Stimulated activated naive CD4-positive, alpha-beta T cell treated with Interleukin-2 at 50 U/mL for 16 hours (primary cell): ENCODE measurements at regions not wholly inside any gene's neighbourhood (a gene's known extent, or its start where the extent isn't known, plus 50 kb on each side); places are given as distances from the start of the nearest gene placed in this dataset.
"Not testable (repeated sequence)": the region's sequence is repeated elsewhere in the genome, so short reads cannot be mapped to it uniquely, and the experiment has no call there.

ENCODE experiments used
- DNase-seq: peaks from one replicate; lab custom pipeline; 2025; lab: John Stamatoyannopoulos, UW

GRCh38 chr3:177457204-177457603 lies 259.9 kb upstream of the TBL1XR1 start:
- not testable (repeated sequence) for DNase-seq

GRCh38 chr3:177459401-177459800 lies 262.1 kb upstream of the TBL1XR1 start:
- DNase-seq = no peak

DNA sequence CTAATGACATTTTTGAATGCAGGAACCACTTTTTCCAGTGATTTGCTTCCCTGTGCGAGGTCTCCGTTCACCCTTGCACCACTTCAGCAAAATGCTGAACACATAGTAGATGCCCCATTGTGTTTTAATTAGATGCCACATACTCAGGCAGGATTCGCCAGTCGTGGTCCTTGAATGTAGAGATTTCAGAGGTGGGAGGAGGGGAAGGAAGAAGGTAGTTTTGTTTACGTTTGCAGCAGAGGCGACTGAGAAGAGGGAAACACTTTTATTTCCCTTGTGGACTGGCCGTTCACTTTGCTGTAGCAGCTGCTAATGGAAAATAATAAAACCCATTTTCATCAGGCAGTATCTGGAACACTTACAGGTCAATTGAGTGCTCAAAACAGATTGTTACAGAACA lies 262.8 kb upstream of the TBL1XR1 start:
- no peak for DNase-seq

DNA sequence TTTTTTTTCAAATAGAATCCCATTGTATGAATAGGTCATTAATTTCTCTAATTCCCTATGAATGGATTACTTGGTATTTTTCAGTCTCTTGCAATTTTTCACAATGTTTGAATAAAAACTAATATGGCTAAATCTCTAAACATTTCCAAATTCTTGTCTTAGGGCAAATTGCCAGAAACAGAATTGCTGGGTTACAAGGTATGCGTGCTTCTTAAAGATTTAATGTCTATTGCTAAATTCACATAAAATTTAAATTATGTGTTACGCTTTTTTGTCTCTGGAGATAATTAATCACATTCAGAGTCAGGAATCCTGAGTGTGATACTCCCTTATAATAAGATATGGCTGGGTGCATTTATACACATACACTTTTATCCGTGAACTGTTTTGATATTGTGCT lies 264.5 kb upstream of the TBL1XR1 start:
- no peak for DNase-seq

DNA sequence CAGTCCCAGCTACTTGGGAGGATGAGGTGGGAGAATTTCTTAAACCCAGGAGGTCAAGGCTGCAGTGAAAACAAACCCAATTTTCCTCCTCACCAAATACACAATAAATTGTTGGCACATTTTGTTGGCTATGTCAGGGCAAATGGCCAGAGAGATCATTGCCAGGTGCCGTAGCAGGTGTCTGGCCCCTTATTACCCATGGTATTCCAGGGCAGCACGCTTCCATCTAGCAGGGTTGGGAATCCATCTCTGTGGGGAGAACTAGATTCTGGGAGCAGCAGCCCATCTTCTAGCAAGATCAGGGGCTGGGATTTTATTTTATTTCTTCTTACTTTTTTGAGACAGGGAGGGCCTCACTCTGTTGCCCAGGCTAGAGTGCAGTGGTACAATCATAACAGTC lies 266.1 kb upstream of the TBL1XR1 start:
- not testable (repeated sequence) for DNase-seq

DNA sequence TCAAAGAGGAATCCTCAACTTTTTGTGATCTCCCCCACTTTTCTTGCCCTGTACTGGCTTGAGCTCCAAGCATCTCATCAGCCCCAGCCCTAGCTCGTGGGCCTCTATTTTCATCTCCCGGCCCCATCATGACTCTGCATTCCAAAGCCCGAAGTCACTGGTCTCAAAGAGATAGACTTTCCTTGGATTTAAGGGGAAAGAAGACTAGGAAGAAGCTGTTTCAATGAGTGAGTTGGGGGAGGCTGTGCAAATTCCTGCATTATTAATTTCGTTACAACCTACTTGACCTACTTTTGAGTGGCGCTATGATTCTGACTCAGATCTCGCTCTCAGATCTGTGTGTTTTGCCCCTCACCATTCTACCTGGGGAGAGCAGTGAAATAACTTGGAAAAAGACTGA lies 266.6 kb upstream of the TBL1XR1 start:
- DNase-seq = no peak

DNA sequence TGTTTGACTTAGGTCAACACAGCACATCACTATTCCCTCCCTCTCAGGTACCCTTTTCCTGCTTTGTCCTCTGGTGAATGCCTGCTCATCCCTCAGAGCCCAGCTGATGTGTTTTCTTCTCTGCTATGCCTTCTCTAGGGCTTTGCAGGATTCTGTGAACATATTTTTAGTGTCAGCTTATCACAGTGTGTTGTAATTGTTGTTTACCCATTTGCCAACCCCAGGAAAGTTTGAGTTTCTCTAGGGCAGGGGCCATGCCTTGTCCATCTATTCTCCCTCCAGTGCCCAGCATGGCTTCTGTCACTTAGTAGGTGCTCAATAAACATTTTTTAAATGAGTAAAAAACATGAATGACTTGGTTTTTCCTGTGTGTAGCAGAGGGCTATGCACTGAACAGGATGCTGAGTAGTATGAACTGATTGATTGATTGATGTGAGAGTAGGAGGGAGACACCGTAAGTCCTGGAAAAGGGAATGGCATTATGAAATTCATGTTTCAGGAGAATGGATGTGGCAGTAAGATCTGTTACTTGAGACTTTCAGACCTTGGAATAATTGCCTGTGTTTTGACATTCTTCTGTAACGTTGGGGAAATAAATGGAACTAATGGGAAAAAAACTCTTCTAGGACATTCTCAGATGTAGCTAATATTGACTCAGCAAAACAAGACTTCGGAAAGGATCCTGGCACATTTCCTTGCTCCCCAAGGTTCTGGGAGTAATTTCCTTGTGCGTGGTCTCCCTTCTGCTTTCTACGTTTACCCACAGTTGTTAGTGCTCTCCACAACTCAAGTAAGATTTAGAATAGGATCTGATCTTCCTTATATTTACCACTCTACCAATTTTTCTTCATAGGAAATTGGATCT lies 267.3 kb upstream of the TBL1XR1 start:
- no peak for DNase-seq

DNA sequence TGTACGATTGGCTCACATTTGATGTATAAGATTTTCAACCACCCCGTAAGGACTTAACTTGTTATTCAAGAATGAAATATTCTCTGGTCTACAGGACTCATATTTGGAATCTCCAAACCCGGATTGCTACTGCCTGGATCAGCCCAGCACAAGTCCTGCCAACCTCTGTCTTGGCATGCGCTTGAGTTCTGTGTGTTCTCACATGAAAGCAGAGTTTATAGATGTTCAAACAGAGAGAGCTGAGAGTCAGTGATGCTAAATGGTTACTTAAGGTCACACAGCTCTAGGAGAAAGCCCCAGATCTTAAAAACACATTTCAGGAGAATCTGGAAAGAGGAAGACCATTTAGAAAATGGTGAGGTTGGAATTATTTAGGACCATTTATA lies 268.0 kb upstream of the TBL1XR1 start:
- no peak for DNase-seq

DNA sequence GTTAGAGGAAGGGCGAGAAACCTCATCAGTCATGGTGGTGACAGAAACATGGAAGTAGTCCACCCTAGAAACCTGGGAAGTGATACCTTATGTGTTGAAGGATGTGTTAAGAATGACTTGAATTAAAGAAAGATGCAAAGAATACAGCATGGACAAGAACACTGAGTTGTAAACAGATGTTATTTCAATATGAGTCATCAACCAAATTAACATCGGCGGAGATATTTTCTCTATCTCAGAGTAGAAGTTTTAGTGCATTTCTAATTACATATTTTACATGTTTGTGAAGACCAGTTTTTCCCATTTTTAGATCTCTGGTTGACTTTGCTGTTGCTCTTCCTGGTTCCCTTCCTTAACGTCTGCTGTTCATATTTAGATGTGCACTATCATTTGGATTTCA lies 268.8 kb upstream of the TBL1XR1 start:
- no peak for DNase-seq

GRCh38 chr3:177466622-177467021 lies 269.3 kb upstream of the TBL1XR1 start:
- not testable (repeated sequence) for DNase-seq

- DNase-seq = no peak
Observed at GRCh38 chr3:177467247-177467985, 270.1 kb upstream of the TBL1XR1 start.

- DNase-seq = no peak
Observed at GRCh38 chr3:177468331-177468730, 271.0 kb upstream of the TBL1XR1 start.

DNA sequence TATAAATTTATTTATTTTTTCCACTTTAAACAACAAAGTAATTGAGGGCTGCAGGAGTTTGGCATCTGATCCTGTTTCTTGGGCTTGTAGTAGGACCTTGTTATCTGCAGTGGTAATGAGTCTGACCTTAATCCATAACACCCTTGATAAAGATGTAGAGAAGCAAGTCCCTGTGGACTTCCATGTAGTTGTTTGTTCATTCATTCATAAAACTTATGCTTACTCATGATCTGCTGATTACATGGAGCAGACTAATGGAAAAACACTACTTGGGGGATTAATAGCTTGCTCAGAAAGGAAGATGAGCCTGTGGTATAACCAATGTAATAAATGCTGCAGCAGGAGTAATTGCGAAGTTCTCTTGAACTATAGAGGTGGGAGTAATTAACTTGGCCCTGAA lies 271.5 kb upstream of the TBL1XR1 start:
- DNase-seq = no peak

- no peak for DNase-seq
Observed at GRCh38 chr3:177469216-177469615, 271.9 kb upstream of the TBL1XR1 start.

DNA sequence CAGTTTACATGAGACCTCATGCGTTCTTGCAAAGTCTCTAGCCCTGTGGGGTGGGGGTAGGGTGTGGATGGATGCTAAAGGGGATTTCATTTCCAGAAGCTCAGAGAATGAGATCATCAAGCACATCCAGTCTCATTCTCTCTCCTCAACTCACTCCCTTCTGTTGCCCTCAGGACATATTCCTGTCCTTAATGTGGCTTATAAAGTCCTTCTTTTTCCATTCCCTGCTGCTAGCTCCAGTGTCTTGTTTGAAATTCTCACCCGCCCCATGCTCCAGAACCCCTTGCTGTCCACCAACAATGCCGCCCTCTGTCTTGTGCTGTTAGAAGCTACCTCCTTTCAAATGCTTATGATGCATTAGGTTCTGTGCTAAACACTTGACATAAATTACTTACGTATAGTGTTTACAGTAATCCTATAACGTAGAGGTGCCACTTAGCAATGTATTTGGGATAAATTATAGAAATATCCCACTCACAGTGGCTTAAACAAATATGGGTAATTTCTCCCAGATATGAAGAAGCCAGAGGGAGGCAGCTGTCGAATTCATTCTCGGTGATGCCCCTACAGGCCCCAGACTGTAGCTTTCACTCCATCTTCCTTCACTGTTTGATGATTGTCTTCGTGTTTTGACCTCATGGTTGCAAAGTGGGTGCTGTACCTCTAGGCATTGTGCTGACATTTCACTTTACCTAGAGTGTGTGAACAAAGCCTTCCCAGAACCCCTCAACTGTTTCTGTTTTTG lies 273.1 kb upstream of the TBL1XR1 start:
- DNase-seq = no peak

- DNase-seq = no peak
Observed at GRCh38 chr3:177471733-177472480, 274.6 kb upstream of the TBL1XR1 start.

DNA sequence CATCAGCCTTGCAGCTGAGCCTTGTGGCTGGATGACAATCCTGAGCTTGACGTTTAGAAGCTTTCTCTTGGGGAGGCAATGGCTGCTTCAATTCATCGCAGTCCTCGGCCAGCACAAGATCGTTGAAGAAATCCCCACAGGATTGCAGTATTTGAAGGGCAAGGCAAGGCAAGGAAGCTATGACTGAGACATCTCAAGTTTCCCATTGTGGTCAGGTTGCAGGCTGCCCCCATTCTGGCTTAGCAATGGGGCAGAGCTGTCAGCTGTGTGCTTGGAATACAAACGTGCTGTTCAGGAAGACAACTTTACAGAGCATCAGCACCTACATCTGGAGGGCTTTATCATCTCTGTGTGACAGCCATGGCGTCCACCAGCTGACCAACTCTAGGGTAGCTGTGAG lies 275.9 kb upstream of the TBL1XR1 start:
- DNase-seq = no peak

DNA sequence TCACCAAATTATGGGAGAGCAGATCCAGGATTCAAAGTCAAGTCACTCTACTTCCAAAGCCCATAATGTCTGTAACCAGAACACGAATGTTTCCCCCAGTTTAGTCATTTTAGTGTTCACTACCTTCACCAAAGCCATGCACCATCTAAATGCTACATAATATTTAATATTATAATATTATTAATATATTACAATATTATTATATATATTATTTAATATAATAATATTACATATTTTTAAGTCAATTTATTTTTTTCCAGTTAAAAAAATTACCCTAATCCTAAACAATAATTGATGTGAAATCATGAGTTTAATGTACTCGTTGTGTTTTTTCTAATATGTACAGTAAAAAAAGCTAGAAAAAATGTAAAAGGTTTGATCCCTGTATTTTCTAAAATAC lies 276.6 kb upstream of the TBL1XR1 start:
- no peak for DNase-seq

DNA sequence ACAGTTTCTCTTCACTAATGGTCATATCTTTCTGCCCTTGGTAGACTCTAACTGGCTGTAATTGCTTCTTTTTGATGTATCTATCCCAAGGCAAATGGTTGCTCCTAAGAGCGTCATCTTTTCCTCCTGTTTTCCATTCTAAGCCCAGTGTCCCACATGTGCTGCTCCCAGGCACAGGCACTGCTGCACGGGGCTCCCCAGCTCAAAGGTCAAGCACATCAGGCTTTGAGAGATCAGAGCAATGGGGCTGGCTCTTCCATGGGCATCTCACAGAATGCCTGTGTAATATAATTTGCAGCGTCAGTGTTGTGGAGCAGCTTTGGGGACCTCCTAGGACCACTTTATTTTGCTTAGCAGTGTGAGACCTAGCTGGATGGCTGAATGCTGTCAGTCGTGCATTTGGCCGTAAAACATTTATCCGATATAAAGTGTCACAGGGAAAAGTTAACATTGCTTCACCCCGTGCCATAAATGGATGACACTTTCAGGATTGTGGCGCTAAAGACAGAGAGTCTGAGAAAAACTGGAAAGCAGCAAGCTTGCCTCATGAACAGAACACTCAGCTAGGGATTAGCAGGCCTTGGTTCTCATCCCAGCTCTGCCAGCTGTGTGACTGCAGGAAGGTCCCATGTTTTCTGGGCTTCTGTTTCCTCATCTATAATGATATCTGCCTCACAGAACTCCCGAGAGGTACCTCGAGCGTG lies 277.5 kb upstream of the TBL1XR1 start:
- no peak for DNase-seq

DNA sequence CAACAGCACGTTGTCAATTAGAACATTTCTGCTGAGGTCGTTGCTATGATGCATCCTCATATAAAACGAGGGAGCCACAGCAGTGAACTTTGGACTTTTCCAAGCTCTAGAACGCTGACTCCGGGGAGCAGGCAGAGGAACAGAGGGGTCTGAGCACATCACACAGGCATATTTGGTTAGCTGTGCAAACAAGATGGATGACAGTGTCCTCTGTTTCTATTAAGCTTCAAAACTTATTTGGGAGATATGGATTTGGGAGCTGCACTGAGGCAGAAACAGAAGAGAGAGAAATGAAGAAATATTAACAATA lies 278.0 kb upstream of the TBL1XR1 start:
- DNase-seq = no peak

DNA sequence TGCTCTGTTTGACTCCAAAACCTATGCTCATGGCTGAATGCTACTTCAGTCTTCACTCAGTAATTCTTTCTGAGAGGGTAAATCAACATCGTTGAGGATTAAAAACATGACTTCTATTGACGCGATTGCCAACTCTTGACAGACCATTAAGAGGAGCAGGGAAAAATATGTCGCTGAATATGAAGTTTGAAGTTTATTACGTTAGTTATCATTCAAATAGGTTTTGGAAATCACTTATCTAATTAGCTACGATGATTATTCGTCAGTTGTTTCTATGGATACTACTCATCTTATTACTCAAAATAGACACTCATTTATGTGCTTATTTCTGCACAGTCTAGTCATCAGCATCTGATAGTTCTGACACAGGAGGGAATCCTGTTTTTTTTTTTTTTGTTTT lies 279.2 kb upstream of the TBL1XR1 start:
- no peak for DNase-seq
